Liver (tissue), 3 donors: ENCODE measurements at regions not wholly inside any gene's neighbourhood (a gene's known extent, or its start where the extent isn't known, plus 50 kb on each side); places are given as distances from the start of the nearest gene placed in this dataset.

Experiments
- CTCF ChIP-seq: fragments of 150-350 bp; IDR thresholded peaks from 2 replicates; pipeline ENCODE4 v1.5.1; 2017; ENCODE audit warnings: improper control_type of control experiment, low read depth, low read length; ENCODE audit not compliant: missing input control
- RAD21 ChIP-seq, 2 donors: IDR thresholded peaks; 2 replicates each; pipeline ENCODE4 v1.6.1; 2016; ENCODE audit warnings: antibody characterized with exemption in 2 of 2, mild to moderate bottlenecking in 2 of 2
- donor health status: healthy.
- donor health status: healthy.

GRCh38 chr15:26049900-26050657, 187.0 kb upstream of the ATP10A start:
- TF ChIP-seq CTCF (no peak), RAD21 (IDR thresholded peaks at IDR 0.05) (no peak)
